ENCODE measurements at regions not wholly inside any gene's neighbourhood (a gene's known extent, or its start where the extent isn't known, plus 50 kb on each side); places are given as distances from the start of the nearest gene placed in this dataset.

DNA sequence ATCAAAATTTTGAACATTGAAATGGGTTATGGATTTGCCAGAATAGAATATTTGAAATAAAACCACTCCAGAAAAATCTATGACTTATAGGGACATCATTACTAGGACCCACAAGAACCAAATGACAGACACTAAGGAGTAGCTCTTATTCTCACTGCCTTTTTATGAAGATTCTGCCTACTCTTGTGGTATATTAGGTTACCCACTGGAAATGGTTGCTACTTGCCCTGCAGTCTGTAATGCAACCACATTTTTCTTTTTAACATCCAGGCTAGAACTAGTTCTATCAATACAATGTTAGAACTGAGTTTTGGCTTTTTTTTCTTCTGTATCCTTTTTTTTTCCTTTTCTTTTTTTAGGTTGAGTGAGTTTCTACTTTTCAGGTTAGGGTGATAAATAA lies 158.9 kb downstream of the PPP1R2C start:
- DNase-seq (ENCODE audit: low read depth) = no peak

DNA sequence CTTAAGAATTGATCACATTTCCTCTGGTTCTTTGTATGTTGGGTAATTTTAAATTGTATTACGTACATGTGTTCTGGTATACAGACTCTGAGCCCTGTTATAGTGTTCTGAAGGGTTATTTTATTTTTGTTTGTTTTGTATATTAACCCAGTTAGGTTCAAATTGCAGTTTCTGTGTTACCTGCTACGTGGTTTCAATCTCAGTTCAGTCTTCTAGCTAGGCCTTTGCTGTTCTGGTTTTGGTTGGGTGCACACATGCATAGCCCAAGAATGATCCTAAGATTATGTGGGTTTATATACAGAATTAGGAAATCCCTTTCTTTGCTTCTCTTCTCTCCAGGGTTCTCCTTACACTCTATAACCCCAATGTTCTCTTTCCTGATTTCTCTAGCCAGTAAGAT lies 161.0 kb downstream of the PPP1R2C start:
- no peak for DNase-seq (ENCODE audit: low read depth)

DNA sequence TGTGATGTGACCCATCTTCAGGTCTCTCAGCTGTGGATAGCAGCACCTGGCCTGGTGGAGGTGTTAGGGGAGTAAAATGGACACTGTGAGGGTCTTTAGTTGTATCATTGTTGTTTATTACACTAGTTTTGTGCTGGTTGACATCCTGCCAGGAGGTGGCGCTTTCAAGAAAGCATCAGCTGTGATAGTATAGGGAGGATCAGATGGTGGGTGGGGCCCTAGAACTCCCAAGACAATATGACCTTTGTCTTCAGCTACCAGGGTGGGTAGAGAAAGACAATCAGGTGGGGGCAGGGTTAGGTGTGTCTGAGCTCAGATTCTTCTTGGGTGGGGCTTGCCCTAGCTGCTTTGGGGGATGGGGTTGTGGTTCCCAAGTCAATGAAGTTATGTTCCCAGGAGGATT lies 162.8 kb downstream of the PPP1R2C start:
- no peak for DNase-seq (ENCODE audit: low read depth)

DNA sequence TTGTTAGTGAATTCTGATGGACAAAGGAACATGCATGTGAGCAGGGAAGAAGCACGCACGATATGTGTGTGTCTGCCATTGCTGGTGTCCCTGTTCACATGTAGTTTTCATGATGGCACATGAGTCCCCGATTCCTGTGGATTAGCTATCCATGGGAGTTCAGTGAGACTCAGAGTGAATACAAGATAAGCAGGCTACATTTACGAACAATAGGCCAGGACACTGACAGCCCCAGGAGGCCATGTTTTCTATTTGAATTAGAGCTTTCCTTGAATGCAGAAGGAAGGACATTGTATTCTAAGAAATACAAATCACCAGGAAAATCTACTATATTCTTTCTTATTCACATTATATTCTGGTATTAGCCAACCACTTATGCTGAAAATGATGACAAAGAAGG lies 171.4 kb downstream of the PPP1R2C start:
- no peak for DNase-seq (ENCODE audit: low read depth)

DNA sequence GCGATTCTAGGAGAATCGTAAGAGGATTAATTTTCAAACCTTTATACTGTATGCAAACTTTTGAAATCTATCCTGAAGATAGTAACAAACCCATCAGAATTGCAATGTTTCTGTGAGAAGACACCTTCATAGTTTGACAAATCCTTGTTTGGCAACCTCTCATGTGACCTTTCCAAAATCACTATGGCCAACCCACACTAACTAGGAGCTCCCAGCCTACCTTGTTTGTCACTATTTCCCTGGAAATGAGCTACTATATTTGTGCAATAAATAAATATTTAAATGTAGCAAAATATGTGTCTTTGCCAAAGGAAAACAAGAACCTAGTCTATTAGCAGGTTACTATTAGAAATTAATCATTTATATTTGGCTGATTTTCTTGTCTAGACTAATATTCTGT lies 173.7 kb downstream of the PPP1R2C start:
- no peak for DNase-seq (ENCODE audit: low read depth)

DNA sequence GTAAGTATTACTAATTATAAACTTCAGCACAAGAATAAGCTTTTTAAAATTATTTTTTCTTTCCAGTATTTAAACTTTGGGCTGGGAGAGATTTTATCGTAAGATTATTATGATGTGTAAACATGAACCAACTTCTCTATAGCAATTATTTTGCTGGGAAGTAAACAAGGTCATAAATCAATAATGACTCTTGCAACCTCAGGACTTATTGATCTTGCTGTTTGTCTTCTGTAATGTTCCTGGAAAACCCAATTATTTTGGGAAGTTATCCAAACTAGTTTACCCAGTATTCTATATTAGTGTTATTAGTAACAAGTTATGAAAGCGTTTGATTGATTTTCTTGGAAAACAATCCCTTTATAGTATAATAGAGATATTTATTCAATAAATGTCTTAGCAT lies 174.9 kb downstream of the PPP1R2C start:
- no peak for DNase-seq (ENCODE audit: low read depth)

DNA sequence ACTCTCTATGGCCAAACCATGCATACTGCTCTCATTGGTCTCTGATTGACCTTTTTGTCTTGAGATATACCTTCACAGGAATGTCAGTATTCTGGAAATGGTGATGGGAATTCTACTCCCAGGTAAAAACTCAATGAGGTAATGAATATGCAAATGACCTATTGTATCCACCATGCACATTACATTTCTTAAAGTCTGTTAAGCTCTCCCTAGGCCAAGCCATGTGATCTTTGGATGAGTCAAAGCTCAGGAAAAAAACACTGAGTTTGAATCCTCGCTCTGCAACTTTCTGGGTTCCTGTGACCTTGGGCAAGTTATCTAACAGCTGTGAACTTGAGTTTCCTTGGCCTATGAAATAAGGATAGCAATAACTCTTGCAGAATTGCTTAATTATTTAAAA lies 175.4 kb downstream of the PPP1R2C start:
- DNase-seq (ENCODE audit: low read depth) = no peak

DNA sequence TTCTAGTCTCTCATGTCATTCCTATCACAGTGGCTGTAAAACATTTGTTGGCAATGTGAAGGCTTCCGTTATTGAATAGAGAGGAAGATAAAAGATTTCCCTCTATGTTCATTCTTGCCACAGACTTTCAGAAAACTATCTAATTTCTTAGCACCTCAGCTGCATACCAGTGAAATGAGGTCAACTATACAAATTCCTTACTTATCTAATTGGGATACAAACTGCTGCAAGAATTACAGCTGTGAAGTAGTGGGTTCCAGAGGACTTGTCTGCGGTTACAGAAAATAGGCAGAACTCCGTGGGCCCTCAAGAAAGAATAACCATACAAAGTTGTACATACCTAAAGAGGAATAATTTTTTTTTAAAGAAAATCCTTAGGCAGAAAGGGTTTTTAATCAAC lies 175.8 kb downstream of the PPP1R2C start:
- no peak for DNase-seq (ENCODE audit: low read depth)

DNA sequence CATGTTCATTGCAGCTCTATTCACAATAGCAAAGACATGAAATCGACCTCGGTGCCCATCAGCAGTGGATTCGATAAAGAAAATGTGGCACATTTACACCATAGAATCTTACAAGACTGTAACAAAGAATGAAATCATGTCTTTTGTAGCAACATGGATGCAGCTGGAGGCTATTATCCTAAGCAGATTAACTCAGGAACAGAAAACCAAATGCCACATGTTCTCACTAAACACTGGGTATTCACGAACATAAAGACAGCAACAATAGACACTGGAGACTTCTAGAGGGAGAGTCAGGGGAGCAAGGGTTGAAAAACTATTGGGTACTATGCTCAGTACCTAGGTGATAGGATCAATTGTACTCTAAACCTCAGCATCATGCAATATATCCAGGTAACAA lies 180.5 kb downstream of the PPP1R2C start:
- DNase-seq (ENCODE audit: low read depth) = no peak

DNA sequence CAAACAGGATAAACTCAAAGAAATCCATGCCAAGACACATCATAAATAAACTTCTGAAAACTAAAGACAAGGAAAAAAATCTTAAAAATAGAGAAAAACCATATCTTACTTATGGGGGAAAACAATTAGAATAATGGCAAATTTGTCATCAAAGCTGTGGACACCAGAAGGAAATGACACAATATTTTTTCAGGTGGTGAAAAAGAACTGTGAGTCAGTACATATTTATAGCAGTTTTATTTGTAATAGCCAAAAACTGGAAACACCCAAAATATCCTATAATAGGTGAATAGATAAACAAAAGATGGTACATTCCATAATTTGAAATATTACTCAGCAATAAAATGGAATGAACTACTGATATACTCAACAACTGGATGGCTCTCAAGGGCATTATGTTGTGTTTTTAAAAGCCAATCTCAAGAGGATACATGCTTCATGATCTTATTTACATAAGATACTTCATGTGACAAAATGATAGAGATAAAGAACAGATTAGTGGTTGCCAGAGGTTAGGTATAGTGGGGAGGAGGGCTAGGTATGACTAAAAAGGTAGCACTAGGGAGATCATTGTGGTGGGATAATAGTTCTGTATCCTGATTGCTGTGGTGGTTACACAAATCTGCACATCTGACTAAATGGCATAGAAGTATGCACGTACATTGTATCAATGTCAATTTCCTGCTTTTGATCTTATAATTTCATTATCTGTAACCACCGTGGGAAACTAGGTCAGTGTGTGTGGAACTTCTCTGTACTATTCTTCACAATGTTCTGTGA lies 191.9 kb downstream of the PPP1R2C start:
- no peak for DNase-seq (ENCODE audit: low read depth)

DNA sequence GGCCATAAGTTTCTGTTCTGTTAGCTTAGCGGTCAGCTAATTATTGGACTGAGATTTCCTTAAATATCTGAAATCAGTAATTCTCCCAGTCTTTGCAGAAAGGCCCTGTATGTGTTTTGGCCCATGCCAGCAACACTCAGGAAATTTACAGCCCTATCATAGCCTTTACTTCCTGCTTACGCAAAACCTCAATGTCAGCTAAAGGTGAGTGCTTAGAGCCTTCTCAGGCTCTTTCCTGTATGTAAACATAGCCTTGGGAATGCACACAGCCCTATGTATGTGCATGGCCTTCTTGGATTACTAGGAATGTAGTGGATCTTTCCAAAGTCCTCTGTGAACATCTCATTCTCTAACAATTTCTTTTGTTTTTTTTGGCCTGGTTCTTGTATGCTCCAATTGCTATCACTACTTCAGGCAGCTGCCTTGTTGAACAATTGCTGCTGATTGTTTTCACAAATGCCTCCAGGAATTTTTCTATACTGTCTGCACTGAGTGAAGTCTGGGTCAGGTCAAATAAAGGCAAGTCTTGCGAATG lies 200.0 kb downstream of the PPP1R2C start:
- no peak for DNase-seq (ENCODE audit: low read depth)

DNA sequence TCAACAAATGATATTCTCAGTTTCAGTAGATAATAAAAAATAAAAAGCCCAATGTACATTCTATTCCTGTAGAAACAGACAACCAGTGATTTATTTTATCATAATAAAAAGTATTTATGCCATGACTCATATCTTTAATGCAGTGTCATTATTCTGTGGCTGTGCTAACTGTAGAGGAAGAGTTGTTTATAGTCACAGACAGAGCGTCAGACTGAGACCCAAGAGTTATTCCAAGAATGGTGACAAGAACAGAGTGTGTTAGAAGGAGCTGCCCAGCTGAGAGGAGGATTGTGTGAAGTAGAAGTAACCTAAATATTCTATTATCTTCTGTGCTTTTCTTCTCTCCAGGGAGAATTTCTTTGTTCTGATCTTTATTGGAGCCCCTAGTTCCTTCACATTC lies 210.7 kb downstream of the PPP1R2C start:
- DNase-seq (ENCODE audit: low read depth) = no peak

DNA sequence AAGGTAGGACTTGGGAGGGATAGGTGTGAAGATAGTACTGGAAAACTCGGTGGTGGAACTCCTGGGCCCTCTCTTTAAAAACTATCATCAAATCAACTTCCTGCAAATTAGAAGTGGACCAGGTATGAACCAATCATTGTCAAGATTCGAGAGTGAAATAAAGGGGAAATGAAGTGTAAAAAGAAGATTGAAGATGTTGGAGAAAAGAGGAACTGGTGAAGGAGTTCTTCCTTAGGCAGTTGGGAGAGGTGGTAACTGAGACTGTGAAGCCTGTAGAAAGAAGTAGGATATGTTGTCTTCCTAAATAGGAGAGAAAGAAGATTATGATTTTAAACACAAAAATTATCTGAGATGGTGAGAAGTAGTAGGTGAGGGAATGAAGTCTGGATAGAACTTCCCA lies 212.2 kb downstream of the PPP1R2C start:
- no peak for DNase-seq (ENCODE audit: low read depth)

DNA sequence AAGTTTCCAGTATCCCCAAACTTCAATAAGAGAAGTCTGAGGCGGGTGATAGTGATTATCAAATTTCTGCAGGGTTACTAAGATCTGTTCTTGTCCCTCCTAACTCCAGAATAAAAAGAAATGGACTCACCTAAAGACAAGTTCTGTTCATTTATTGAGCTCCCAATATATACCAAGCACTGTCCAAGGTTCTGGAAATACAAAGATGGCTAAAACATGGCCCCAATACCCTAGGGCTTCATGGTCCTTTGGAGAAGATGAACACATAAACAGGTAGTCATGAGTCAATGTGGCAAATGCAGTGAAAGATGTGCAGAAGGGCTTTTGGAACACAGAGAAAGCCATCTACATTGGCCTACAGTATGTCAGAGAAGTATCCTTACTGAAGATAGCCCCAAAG lies 231.2 kb downstream of the PPP1R2C start:
- no peak for DNase-seq (ENCODE audit: low read depth)

DNA sequence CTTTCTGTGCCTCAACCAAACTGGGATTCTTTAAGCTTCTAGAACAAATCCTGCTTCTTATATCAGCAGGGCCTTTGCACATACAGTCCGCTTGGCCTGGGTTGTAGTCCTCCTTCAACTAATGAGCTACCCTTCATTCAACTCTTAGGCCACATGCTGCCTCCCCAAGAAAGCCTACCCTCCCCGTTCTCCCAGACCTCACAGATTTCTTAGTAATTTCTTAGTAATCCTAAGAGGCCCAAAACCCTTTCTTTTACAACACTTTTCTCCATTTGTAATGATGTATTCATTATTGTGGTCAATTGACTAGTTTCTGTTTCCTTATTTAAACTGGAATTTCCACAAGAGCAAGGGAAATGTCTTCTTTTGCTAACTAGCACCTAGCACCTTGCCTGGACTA lies 233.1 kb downstream of the PPP1R2C start:
- no peak for DNase-seq (ENCODE audit: low read depth)

DNA sequence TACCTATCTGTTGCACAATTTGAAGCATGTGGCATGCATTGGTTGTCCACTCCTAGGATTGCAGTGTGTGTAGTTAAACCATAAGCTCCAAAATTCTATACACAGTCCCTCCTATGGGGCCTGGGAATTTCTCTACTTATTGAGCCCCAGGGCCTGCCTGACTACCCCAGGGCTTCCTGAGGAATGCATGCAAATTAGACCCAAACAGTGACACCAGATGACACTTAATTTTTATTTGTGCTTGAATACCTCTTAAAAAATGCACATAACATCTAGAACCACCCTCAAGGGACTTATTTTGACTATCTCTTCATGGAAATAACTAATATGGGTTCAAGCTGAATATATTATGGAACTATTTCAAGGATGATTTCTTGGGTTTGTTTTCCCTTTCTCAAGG lies 236.4 kb downstream of the PPP1R2C start:
- no peak for DNase-seq (ENCODE audit: low read depth)

DNA sequence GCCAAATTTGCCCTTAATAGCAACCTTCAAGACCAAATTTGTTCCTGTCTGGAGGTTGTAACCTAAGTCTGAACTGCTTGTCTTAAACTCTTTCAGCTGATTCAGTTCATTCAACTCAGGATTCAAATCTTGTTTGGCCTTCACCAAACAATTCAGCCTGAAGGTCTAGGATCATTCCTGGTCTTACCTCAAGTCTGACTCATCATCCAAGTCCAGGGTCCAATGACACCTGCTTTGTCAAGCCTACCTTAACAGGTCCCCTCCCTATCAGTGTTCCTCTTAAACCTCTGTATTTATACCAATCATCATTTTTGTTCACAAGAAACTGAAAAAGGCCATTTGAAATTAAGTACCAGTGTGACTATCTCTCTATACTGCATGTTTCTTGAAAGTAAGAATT lies 237.8 kb downstream of the PPP1R2C start:
- DNase-seq (ENCODE audit: low read depth) = no peak

DNA sequence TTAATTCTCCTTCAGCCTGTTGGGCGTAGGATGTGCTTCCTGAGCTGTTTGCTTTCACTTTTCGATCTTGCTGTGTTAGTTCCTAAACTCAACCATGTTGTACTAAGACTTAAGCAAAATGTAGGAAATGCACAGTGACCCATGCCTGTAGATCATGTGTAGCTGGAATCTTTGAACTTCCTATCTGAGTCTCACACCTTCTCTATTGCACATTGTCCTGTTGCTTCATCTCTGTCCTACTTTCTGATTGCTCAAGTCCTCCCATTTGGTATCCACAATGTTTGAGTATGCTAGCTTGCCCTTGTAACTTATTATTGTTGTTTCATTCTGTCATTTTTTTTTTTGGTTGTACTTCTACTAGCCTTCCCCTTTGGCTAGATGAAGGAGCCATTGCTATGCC lies 239.6 kb downstream of the PPP1R2C start:
- no peak for DNase-seq (ENCODE audit: low read depth)

DNA sequence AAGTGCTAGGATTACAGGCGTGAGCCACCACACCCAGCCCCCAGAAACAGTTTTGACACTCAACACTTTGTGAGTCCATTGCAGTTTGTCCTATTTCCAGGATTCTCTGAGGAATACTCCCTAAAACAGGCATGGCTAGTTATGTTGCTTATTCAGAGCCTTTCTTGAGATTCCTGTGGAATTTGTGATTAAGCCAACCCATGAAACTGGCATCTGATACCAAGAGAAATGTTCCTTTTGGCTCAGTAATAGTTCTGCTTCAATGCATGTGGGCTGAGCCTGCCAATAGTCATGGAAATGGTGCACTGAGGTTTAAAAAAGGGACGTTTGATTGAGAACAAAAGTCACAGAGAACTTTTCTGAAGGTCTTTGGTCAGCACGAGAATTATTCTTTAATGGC lies 241.7 kb downstream of the PPP1R2C start:
- DNase-seq (ENCODE audit: low read depth) = no peak

DNA sequence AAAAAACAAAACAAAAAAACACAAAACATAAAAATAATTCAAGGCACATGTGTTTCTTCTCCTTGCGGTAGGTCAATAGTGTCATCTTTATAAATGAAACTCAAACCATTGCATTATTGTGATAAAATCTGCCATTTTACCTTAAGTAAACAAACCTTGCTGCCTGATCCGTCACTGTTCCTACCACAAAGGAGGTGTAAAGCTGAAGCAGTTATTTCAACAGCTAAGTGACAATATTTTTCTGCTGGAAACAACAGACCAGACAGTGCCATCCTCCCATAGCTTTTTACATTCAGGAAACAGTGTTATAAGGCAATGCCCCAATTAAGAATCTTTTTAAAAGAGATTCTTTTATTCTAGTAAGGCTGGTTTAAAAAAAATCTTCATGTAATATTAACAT lies 242.7 kb downstream of the PPP1R2C start:
- DNase-seq (ENCODE audit: low read depth) = no peak

DNA sequence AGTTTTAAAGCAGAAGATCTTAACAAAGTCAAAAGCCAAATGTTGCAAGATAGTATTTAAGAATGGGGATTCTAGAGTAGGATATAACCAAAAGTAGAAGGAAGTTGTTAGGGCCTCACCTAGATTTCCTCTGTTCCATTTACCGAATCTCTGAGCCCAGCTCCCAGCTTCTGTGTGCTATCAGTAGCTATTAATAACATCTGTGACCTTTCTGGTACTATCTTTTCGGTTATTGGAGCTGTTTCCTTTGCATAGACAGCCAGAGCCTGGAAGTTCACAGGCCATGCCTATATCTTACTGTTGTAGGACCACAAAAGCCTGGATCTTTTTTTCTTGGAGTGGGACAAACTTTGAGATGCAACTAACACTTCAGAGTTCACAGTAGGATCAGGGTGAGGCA lies 244.2 kb downstream of the PPP1R2C start:
- no peak for DNase-seq (ENCODE audit: low read depth)

DNA sequence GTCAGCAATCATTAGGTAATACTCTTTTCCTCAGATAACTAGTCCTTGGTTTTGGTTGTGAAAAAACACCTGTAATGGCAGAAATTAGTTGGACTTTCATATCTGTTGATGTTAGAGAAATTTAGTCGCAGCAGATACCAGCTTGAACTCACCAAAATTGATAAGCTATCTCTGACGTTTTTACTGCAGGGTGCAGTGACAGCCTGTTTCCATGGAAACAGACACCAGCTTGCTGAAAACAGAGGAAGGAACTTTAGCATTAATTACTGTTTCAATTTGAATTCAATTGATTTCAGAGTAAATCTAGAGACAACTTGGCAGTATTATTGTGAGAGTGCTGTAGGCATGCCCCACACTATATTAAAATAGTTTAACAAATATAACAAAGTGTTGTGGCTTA lies 246.5 kb downstream of the PPP1R2C start:
- DNase-seq (ENCODE audit: low read depth) = no peak

DNA sequence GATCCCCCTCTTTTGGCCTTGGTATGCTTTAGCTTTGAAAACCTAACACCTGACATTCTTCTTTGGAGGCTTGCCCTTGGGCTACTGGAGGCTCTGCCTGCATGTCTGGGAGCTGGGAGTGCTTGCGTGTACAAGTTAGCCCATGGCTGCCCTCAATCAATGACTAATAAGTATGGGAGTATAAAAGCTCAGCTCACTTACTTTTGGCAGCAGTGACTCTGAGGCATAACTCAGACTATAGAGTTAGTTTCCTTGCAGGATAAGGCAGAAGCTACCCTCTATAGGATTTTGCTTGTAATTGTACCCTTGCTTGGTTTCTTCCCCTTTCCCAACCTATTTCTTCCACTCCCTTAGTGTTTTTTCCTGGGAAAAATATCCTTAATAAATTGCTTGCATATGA lies 247.9 kb downstream of the PPP1R2C start:
- no peak for DNase-seq (ENCODE audit: low read depth)

DNA sequence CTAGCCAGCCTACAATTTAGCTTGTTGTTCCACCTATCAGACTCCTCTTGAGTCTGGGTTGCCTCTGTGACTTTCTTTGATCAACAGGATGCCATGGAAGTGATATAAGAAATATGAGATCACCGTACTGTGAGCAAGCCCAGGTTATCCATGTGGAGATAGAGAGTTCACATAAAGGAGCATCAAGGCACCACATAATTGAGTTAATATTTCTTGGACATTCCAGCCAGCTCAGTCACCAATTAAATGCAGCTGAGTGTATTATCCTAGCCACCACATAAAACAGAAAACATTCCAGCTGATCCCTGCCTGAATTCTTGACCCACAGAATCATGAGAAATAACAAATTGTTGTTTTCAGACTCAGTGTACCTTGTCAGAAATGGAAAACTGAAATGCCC lies 253.6 kb downstream of the PPP1R2C start:
- DNase-seq (ENCODE audit: low read depth) = no peak
